Large intestine (tissue), 3 donors: ENCODE measurements at regions not wholly inside any gene's neighbourhood (a gene's known extent, or its start where the extent isn't known, plus 50 kb on each side); places are given as distances from the start of the nearest gene placed in this dataset.

Experiments used
- DNase-seq, 2 donors: peaks; one replicate each; pipeline versions ENCODE4 v3.0.0 to v3.0.0-alpha.2; 2013
- H3K27ac ChIP-seq: one replicate; pipeline ENCODE4 v1.5.1; 2013; ENCODE audit warnings: low read length
- H3K27me3 ChIP-seq: 2 replicates; pipeline ENCODE4 v1.6.1; 2013; ENCODE audit warnings: low read length; ENCODE audit not compliant: control insufficient read depth, insufficient read depth
- H3K36me3 ChIP-seq: 2 replicates; pipeline ENCODE4 v1.6.1; 2013; ENCODE audit warnings: low read length; ENCODE audit not compliant: control insufficient read depth, insufficient read depth
- H3K4me1 ChIP-seq: one replicate; pipeline ENCODE4 v1.6.1; 2013; ENCODE audit warnings: low read length; ENCODE audit not compliant: control insufficient read depth, insufficient read depth
- H3K4me3 ChIP-seq: one replicate; pipeline ENCODE4 v1.5.1; 2013; ENCODE audit warnings: low read length
- H3K9me3 ChIP-seq: one replicate; pipeline ENCODE4 v1.6.1; 2013; ENCODE audit warnings: mild to moderate bottlenecking, low read depth, low read length, moderate library complexity; ENCODE audit not compliant: control insufficient read depth
- WGBS: methylation state at CpG from one replicate; pipeline ENCODE4 v1.1.5; 2013; ENCODE audit warnings: low lambda C conversion rate; ENCODE audit not compliant: insufficient coverage; 5-methylcytosine and 5-hydroxymethylcytosine counted together

DNA sequence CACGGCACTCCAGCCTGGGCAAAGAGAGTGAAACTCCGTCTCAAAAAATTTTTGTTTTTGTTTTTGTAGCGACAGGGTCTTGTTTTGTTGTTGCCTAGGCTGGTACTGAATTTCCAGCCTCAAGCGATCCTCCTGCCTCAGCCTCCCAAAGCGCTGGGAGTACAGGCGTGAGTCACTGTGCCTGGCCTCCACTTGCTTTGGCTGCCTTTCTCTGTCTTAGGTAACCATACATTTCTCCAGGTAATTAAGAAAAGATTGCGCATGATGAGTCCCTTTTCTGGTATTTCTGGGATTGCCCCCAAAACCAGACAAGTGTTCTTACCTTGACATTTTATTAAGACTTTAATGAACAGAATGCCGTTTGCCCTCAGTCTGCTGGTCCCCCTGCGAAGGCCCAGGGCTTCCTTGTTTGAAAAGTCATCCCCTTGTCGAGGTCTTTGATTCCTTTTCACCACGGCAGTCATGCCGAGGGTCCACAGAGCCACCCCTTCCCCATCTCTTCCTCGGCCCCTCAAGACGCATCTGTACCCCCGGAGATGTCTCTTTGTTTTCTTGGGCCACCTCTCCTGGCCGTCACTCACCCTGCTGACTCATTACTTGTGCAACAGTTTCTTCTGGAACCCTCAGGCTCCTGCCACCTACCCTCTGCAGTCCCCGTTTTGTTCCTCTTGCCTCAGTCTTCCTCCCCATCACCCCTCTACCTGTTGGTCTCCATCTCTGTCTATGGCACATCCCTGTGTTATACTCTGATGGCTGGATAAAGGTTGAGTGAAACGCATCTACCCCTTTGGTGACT lies 151.0 kb downstream of the SEC14L1 start:
- no peak overlapping the region for H3K4me3 ChIP-seq
- H3K9me3 ChIP-seq: no peaks in the 10 kb centered on the region
- H3K36me3 ChIP-seq: peaks cover 14% of the 10 kb centered on the region
- H3K27ac ChIP-seq: no peak overlapping the region
- no peak for DNase-seq
- H3K27me3 ChIP-seq: no peaks in the 10 kb centered on the region
- WGBS: 100% methylated on average over 2 of the region's 18 CpGs
- H3K4me1 ChIP-seq: peaks cover 40% of the 10 kb centered on the region

DNA sequence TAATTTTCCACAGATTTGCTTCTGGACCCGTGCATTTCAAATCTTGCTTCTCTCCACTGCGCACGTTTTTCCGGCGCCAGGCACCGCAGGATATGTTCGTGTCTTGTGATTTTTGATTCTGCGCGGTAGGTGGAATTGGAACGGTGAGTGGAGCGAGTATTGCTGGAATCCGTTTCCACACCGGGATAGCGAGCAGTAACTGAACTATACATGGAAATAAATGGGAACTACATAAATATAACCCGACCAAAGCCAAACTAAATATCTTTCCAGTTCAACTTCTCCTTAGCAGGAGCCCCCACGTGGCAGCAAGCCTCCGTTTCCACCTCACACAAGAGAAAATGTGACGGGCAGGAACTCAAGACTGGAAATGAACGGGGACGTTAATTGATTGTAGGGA lies 154.0 kb downstream of the SEC14L1 start:
- Histone ChIP-seq H3K9me3 (peaks cover 4% of the 10 kb centered on the region), H3K27ac (no peak overlapping the region), H3K27me3 (no peaks in the 10 kb centered on the region), H3K4me3 (no peak overlapping the region), H3K4me1 (peaks cover 43% of the 10 kb centered on the region), H3K36me3 (peaks cover 26% of the 10 kb centered on the region)
- no peak for DNase-seq
- 100% methylated on average over 3 of the region's 20 CpGs for WGBS

- no peak overlapping the region for H3K4me3 ChIP-seq
- peaks cover 5% of the 10 kb centered on the region for H3K9me3 ChIP-seq
- H3K4me1 ChIP-seq: peaks cover 49% of the 10 kb centered on the region
- H3K27me3 ChIP-seq: no peaks in the 10 kb centered on the region
- WGBS: no CpG with 5 or more reads among the region's 12 CpGs
- H3K36me3 ChIP-seq: peaks cover 27% of the 10 kb centered on the region
- no peak overlapping the region for H3K27ac ChIP-seq
- DNase-seq: peak in 1 of 2 donors; percentile 7
Measured at GRCh38 chr17:77295241-77295853, 154.6 kb downstream of the SEC14L1 start.

DNA sequence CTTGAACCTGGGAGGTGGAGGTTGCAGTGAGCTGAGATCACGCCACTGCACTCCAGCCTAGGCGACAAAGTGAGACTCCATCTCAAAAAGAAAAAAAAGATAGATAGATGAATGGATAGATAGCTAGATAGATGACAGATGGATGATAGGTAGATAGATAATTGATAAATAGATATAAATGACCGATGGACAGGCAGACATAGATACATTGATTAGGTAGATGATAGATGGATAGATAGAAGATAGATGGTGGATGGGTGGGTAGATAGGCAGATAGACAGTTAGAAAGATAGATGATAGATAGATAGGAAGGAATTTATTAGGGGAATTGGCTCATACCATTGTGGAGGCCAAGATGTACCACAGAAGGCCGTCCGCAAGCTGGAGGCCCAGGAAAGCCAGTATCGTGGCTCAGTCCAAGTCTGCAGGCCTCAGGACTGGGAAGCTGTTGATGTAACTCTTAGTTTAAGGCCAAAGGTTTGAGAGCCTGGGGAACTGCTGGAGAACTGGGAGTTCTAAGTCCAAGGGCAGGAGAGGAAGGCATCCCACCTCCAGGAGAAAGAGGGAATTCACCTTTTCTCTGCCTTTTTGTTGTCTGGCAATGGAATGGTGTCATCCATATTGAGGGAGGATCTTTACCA lies 156.1 kb downstream of the SEC14L1 start:
- Histone ChIP-seq H3K36me3 (peaks cover 24% of the 10 kb centered on the region), H3K4me1 (peaks cover 60% of the 10 kb centered on the region), H3K9me3 (peaks cover 5% of the 10 kb centered on the region), H3K4me3 (no peak overlapping the region), H3K27me3 (no peaks in the 10 kb centered on the region), H3K27ac (peak overlapping the region; percentile 43)
- peak in 1 of 2 donors; percentile 62 for DNase-seq
- WGBS: 90% methylated on average over 2 of the region's 6 CpGs

GRCh38 chr17:77297693-77298666 lies 157.2 kb downstream of the SEC14L1 start:
- peaks cover 5% of the 10 kb centered on the region for H3K9me3 ChIP-seq
- no peak overlapping the region for H3K4me3 ChIP-seq
- peaks cover 68% of the 10 kb centered on the region for H3K4me1 ChIP-seq
- H3K27me3 ChIP-seq: no peaks in the 10 kb centered on the region
- H3K36me3 ChIP-seq: peaks cover 22% of the 10 kb centered on the region
- DNase-seq: no peak
- no CpG with 5 or more reads among the region's 8 CpGs for WGBS
- H3K27ac ChIP-seq: no peak overlapping the region

DNA sequence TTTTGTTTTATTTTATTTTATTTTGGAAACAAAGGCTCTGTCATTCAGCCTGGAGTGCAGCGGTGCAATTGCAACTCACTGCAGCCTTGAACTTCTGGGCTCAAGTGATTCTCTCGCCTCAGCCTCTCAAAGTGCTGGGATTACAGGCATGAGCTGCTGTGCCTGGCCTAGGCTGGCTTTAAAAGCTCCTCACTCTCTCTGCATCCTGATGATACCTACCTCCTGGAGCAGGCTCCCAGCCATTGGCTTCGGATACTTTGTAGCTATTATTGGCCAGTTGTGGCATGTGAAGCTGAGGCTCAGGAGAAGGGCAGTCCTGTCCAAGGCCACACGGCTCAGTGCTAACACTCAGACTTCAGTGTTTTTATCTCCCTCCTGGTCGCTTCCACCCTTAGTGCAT lies 158.0 kb downstream of the SEC14L1 start:
- no CpG with 5 or more reads among the region's 5 CpGs for WGBS
- H3K27ac ChIP-seq: no peak overlapping the region
- H3K4me3 ChIP-seq: no peak overlapping the region
- peaks cover 5% of the 10 kb centered on the region for H3K9me3 ChIP-seq
- no peaks in the 10 kb centered on the region for H3K27me3 ChIP-seq
- peaks cover 24% of the 10 kb centered on the region for H3K36me3 ChIP-seq
- no peak for DNase-seq
- peaks cover 71% of the 10 kb centered on the region for H3K4me1 ChIP-seq

DNA sequence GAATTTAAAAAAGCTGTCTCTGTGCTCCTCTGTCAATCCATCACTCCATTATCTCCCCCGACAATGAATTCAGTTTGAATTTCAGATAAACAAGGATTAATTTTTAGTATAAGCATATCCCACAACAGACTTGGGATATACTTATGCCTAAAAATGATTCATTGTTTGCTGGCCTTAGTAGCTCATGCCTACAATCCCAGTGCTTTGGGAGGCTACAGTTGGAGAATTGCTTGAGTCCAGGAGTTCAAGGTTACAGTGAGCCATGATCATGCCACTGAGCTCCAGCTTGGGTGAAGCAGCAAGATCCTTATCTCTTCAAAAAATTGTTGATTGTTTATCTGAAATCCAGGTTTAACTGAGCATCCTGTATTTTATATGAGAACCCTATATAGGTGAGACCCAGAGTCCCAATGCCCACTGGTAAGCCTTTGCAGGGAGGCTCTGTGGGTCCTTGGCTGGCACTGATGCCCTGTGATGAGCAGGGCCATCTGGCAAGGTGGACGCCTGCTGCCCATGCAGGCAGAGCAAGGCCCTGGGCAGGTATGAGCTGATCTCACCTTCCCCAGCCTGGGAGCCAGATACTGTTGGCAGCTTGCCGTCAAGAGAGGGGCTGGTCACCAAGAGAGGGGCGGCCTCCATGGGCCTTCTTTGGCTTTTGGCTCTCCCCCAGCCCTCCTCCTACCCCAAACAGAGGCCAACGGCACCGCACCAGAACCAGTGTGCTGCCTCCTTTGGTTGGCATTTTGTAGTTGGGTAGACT lies 158.7 kb downstream of the SEC14L1 start:
- peaks cover 5% of the 10 kb centered on the region for H3K9me3 ChIP-seq
- WGBS: no CpG with 5 or more reads among the region's 6 CpGs
- peak overlapping the region; percentile 80 for H3K27ac ChIP-seq
- DNase-seq: no peak
- H3K27me3 ChIP-seq: no peaks in the 10 kb centered on the region
- peaks cover 29% of the 10 kb centered on the region for H3K36me3 ChIP-seq
- peaks cover 78% of the 10 kb centered on the region for H3K4me1 ChIP-seq
- no peak overlapping the region for H3K4me3 ChIP-seq

GRCh38 chr17:77300016-77300686 lies 159.4 kb downstream of the SEC14L1 start:
- WGBS: no CpG with 5 or more reads among the region's 4 CpGs
- Histone ChIP-seq H3K4me1 (peaks cover 81% of the 10 kb centered on the region), H3K36me3 (peaks cover 23% of the 10 kb centered on the region), H3K27me3 (no peaks in the 10 kb centered on the region), H3K27ac (peak overlapping the region; percentile 80), H3K9me3 (peaks cover 5% of the 10 kb centered on the region), H3K4me3 (no peak overlapping the region)
- DNase-seq: peak; percentile 59 to 72

DNA sequence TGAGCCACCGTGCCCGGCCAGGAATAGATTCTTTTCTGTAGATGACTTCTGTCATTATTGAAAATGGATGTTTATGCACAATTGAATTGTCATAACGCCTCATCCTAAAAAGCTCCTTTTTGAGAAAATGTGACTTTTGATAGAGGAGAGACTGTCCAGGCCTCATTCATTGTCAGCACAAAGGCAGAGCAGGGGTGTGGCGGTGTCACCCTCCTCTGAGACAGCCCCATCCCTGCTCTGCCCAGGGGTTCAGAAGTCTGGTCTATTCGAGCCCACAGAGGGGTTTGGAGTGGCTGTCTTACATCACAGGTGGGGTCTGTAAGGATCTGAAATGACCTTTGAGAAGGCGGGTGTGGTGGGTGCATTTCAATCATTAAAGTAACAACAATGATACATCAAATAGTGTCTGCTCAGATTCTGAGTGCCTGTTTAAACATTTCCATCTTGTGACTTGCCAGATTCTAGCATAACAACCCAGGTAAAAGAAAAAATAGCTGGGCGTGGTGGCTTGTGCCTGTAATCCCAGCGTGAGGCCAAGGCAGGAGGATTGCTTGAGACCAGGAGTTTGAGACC lies 161.0 kb downstream of the SEC14L1 start:
- Histone ChIP-seq H3K27me3 (no peaks in the 10 kb centered on the region), H3K27ac (peak overlapping the region; percentile 80), H3K36me3 (peaks cover 21% of the 10 kb centered on the region), H3K4me1 (peaks cover 79% of the 10 kb centered on the region), H3K9me3 (peaks cover 5% of the 10 kb centered on the region), H3K4me3 (no peak overlapping the region)
- peak in 1 of 2 donors; percentile 75 for DNase-seq
- no CpG with 5 or more reads among the region's 8 CpGs for WGBS
